ENCODE measurements at regions not wholly inside any gene's neighbourhood (a gene's known extent, or its start where the extent isn't known, plus 50 kb on each side); places are given as distances from the start of the nearest gene placed in this dataset.
"Not testable (repeated sequence)": the region's sequence is repeated elsewhere in the genome, so short reads cannot be mapped to it uniquely, and the experiment has no call there.

DNA sequence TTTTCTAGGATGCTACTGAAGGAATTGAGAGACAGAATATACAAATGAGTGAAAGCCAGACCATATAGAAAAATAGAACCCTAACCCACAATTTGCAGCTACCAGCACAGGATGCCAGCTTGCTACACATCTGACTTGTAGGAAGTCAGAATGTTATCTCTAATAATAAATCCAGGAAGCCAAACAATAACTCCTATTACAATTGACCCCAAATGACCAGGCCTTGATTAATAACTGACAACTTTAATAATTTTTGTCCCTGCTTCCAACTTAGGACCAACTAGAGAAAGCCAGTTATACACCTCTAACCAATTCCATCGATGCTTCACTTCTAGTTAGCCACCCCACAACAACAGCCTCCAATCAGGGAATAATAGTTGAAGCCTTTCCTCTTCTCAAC, 193.4 kb downstream of the CASP12 start:
- peak; percentile 3 for DNase-seq (ENCODE audit: low read depth, low spot score)

DNA sequence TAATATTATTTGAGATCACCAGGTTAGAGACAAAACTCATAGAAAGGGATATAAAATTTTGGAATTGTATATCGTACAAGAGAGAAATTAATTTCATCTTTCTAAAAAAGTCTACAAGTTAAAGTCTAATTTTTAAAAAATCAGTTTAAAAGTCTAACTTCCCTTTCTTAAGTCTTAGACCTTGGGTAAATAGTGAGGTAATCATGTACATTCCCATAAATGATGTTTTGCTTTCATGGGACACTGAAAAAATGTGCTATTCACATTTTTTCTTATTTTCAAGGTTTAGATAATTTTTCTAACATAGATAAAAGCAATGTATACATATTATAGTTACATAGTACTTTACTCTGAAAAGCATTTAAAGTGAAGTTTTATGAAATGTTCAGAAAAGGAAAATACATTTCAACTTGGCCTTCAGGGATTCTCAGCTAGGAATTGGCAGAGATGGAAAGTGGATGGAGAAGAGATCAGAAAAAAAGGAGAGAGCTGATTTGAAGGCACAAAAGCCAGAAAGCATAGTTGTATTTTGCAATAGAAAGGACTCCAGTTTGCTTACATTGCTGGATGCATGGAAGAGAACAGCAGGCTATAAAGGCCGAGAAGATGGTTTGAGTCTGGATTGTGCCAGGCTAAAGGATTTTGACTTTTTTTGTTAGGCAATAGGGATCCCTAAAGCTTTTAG, 194.0 kb downstream of the CASP12 start:
- DNase-seq (ENCODE audit: low read depth, low spot score), result no peak

DNA sequence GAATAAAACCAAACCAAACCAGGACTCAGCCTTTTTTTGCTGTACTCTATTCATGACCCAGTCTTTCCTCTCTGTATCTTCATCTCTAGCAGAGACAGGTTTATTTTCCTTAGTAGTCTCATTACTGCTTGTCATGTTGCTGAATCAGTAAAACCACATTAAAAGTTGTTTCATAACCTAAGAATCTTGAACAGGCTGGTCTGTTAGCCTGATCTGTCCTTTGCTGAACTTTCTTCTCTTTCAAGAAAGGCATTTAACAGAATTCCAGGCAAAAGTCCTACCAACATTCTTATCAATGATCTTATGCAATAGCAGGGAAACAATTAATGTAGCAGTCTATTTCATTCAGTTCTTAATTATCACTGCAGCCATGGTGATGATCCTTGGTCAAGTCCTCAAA, 197.7 kb downstream of the CASP12 start:
- no peak for DNase-seq (ENCODE audit: low read depth, low spot score)

DNA sequence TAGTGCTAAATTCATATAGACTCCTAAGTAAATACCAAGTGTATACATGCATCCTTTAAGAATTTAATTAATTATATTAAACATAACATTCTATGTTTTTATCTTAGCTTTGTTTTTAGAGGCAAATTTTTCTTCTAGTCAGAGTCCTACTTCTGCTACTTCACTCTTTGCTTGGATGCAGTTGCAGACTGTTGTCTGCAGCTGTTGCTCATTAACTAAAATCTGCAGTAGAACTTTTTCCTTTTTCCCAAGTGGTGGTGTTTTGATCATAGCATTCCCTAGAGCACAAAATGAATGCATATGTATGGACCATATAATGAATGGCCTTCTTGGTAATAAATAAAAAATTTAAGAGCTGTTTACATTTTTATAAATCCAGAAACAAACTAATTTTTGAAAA, 198.3 kb downstream of the CASP12 start:
- no peak for DNase-seq (ENCODE audit: low read depth, low spot score)

DNA sequence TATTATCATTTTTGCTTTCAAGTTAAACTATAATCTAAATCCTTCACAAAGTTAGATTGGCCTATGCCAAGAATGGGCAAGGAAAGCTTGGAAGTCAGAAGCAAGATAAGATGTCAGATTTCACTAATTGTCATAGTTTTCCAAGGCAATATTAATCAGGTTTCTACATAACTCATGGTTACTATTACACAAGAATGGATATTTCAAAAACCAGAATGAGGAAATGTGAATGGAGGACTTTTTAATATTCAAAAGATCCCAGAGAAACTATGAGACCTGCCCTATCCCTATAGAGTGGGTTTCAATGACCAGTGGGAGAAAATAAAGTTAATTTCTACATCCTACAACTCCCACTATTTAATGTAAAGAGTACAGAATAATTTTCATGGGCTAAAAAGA, 203.2 kb downstream of the CASP12 start:
- no peak for DNase-seq (ENCODE audit: low read depth, low spot score)

DNA sequence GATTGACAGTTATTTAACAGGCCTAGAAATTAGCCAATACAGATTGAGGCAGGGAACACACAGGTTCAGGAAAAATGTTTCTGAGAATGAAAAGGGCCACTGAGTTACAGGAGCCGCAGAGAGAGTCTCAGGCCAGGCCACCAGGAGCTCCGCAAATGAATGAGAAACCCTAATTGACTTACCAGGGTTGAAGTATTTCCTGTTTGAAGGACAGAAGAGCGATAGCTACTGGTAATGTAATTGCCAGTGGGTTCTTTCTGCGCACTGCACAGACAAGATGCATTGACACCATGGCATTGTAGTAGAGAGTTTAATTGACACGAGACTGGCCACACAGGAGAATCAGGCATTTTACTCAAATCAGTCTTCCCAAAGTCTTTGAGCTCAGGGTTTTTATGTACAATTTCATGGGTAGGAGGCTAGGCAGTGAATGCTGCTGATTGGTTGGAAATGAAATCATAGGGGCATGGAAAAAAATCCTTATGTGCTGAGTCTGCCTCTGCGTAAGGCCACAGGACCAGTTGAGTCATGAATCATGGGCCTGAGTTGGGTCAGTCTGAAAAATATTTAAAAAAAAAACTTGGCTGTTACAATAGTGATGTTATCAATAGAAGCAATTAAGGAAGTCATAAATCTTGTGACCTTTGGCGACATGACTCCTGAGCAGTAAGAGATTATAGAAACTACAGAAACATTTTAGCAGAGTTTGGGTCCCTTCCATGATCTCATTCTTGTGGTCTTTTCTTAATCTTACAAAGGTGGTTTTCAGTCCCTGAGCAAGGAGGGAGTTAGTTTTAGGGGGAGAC, 203.8 kb downstream of the CASP12 start:
- DNase-seq (ENCODE audit: low read depth, low spot score), result no peak

DNA sequence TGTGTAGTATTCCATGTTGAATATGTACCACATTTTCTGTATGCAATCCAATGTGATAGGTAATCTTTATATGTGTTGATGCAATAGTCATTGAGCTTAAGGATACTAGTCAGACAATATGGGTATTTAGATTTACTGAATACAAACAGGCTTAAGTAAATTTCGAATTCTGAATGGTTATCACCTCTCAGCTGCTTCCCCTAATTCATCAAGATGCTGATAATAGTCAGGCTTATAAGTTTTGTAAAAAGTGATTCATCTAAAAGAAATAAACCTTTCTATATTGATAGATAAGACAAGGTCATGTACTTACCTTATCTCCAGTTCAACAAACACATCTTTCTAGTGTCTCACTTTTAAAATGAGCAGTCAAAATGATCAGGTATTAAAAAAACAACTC, 205.5 kb downstream of the CASP12 start:
- no peak for DNase-seq (ENCODE audit: low read depth, low spot score)

DNA sequence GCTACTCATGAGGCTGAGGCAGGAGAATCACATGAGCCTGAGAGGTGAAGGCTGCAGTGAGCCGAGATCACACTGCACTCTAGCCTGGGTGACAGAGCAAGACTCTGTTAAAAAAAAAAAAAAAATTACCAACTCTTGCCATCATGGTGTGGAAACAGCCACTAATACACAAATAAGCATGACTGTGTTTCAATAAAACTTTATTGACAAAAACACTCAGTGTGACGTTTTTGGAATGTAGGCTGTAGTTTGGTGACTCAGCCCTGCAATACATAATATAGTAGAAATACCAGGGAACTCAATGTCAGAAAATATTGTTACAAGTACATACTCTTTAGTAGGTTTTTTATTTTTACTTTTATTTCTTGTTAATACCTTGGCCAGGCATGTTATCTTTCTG, 207.1 kb downstream of the CASP12 start:
- DNase-seq (ENCODE audit: low read depth, low spot score), result no peak

DNA sequence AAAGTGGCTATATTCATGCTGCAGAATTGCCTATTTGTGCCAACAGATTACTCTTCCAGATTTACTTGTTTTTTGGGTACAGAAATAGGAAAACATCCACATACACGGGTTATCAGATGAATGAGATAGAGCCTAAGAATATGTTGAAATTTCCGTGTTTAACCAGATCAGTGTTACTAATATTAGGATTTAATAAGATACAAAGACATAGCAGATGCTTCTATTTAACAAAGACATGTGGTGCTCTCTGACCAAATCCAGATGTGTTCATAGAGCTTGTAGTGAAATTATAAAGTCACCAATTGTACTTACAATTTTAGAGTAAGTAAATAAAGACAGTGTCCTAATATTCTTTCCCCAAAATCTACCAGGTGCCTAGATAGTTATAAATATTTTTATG, 208.0 kb downstream of the CASP12 start:
- DNase-seq (ENCODE audit: low read depth, low spot score), result no peak

DNA sequence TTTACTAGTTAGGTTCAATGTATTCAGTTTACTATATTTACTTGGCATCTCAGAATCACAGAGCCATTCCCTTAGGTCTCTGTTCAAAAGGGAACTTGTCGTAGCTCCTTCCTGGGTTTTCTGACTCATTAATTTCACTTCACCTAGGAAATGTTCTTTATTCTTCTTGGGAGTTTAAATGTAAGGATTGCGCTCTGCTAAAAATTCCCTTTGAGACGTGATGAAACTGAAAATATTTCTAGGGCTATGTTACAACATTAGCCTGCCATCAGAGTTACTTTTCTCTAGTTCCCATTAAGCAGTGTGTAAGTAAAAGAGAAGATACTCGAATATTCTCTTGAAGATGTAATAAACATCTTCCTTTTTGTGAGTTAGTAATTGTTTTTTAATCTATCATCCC, 209.5 kb downstream of the CASP12 start:
- no peak for DNase-seq (ENCODE audit: low read depth, low spot score)

DNA sequence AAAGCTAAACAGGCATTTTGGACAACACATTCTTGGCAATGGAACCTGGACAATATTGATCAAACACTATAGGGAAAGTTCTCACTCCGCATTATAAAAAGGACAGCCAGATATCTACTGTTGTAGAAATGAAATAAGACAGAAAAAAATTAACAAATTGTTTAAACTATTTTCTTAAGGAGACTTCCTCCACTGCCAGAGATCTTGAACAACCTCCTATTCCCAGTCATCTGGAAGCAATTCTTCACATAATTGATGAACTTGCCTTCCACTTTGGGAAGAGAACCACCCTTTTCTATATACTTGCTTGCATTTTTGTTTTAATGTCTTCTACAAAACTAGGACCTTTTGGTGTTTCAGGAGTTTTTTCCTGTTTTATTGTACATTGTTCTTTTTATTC, 216.1 kb downstream of the CASP12 start:
- no peak for DNase-seq (ENCODE audit: low read depth, low spot score)

DNA sequence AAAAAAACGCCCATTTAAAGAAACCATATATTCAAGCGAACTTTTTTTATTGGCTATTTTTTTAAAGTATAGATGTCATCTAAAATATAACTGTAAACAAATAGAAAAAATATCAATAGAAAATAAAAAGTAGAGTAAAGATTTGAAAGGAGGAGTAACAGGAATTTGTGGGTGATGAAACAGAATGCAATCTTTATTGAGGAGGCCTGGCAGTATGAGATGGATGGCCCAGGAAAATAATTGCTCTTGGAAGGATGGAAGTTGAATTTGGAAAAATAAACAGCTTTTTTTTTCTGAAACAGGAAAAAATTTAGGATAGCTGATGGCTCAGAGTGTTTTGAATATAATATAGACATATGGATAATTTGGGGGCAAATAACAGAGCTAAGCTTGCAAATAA, 219.0 kb downstream of the CASP12 start:
- no peak for DNase-seq (ENCODE audit: low read depth, low spot score)

DNA sequence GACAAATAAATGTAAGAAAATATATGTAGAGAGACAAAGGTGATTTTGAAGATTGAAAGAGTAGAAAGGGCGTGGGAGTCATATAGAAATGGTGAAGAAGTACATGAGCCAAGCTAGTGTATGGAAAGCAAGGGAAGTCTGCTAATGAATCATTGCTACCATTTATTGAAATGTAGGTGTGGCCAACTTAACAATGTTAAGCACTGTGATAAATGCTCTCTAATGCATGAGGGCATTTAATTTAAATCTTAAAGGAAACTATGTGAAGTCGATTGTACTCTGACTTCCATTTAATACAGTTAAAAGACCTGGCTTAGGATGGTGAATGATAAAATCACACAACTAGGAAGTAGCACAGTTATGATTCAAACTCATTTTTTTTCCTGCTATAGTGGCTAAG, 219.9 kb downstream of the CASP12 start:
- no peak for DNase-seq (ENCODE audit: low read depth, low spot score)

DNA sequence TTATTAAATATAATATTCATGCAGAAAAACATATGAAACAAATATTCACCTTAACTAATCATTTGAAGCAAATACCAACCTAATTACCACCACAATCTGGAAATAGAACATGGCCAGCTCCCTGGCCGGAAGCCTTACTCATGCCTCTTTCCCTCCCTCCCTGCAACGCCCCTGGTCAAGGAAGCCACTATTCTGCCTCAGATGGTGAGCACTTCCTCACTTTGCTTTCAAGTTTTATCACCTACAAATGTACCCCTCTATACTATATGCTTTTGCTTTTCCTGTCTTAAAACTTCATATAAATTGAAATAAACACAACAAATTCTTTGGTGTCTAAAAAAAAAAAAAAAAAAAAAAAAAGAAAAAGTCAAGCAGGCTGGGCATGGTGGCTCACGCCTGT, 221.2 kb downstream of the CASP12 start:
- DNase-seq (ENCODE audit: low read depth, low spot score), result not testable (repeated sequence)

DNA sequence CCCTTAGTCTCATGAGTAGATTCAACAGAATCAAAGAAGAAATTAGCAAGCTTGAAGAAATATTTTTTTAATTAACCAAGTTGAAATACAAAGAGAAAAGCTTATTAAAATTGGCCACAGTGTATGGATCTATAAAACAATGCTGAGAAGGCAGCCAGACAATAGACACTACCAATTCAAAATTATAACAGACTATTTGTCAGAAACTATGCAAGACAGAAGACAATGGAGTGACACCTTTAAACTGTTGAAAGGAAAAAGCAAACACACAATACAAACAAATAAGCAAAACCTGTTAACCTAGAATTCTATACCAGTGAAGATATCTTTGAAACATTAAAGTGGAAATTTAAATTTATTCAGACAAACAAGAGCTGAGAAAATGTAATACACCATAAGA, 225.4 kb downstream of the CASP12 start:
- DNase-seq (ENCODE audit: low read depth, low spot score), result no peak

DNA sequence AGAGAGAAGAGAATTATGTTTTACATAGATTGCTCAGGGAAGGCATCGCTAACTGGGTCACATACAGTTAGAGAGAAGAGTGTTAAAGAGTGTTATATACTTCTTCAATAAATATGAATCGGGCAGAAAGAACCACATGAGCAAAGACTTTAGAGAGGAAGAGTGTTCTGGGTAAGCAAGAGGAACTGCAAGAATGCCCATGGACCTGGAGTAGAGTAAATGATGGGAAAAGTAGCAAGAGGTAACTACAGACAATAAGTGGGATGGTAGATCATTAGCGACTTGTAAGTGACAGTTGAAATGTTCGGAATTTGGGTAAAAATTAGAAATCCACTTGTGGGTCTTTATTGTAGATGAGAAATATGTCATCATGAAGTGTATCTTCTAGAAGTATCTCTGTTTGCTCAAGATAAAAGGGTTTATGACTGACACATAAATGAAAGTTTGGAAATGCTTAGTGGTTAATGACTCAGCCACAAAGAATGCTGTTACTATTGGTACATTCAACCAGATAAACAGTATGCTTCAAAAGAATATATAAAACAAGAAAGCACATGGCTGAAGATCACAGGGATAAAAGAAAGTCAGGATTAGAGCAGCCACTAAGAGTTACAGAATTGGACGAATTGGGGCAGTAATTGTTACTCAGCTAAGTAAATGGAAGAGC, 229.3 kb downstream of the CASP12 start:
- DNase-seq (ENCODE audit: low read depth, low spot score), result peak; percentile 35

DNA sequence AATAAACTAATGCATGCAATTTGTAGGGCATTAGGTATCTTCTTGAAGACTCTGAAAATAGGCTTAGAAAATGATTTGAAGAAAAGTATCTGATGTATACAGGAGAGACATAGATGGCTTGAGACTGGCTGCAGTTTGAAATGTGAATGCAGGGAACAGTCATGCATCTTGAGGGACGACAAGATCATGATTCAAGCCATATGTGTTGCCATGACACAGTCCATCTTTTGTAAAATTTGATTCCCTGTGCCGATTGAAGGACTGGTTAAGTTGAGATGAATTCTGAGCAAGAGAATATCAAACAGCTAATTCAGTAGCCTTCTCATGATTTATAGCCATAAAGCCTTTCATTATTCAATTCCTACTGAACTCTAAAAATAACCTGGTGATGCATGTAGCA, 231.6 kb downstream of the CASP12 start:
- no peak for DNase-seq (ENCODE audit: low read depth, low spot score)

DNA sequence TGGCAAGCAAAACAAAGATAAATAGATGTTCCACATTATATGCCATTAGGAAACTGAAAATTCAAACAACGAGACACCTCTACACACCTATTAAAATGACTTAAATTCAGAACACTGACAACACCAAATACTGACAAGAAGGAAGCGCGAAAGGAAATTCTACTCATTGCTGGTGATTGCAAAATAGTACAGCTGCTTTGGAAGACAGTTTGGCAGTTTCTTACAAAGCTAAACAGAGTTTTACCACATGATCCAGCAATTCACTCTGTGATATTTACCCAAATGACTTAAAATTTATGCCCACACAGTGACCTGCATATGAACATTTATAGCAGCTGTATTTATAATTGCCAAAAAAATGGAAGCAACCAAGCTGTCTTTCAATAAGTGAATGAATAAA, 232.6 kb downstream of the CASP12 start:
- no peak for DNase-seq (ENCODE audit: low read depth, low spot score)

DNA sequence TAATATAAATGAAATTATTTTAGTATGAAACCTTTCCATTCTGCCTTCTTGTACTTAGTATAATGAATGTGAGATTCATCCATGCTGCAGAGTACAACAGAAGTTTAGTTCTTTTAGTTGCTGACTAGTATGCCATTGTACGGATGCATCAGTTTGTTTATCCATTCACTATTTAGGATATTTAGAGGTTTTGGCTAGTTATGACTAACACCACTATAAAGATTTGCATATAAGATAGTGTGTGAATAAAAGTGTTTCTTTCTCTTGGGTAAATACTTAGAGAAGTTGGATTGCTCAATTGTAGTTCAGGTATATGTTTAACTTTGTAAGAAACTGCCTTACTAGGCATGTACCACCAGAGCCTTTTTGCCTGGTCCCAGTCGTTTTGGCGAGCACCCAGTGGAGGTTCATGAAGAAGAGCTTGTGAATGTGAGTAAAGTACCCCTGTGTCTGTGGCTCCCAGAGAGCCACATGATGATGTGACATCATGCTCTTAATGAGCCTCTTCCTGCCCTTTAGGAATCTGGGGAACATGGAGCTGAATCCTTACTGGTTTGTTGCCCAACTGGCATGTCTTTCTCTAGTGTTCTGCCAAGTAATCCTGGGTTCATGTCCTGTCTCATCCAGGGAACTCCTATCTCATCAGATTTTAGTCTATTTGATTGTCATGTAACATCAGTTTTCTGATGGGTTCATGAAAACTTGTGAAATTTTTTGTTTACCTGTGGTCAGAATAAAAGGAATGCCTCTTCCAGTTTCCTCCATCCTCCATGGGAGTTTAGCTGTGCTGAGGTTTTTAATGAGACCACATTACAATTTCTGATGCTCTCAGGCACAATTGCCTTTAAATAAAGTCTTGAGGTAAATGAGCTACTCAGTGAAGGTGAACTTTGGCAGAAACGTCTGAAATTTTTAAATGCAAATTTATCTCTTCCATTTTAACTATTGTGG, 234.8 kb downstream of the CASP12 start:
- no peak for DNase-seq (ENCODE audit: low read depth, low spot score)

DNA sequence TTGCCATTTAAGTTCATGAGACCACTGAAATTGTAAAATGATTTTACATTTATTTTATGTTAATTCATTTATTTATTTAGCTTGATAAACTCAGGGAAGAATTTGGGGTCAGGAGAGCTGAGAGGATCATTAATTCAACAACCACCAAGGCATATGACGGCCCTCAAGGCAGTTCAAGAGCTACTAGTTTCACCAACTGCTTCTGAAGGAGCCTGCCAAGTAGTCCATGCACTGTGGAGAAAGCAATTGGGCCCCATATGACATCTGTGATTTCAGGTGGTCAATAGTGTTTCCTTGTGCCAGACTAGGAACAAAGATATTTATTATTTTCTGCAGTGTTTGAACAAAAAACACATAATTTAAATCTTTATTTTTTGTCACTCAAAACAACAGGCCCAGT, 236.4 kb downstream of the CASP12 start:
- DNase-seq (ENCODE audit: low read depth, low spot score), result no peak

DNA sequence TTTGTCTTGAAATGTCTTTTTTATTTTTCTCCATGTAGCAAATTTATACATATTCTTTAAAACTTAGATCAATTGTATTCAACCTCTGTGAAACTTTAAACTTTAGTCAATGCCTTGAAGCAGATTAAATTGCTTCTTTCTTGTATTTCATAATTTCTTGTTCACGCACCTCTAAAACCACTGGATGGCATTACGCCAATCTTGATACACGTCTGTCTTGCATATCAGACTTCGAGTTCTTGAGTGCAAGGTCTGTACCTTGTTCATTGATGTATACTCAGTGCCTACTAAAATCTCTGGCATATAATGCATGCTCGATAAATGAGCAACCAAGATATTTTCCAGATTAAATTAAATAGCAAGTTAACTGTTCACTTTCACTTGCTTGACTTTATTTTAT, 236.8 kb downstream of the CASP12 start:
- no peak for DNase-seq (ENCODE audit: low read depth, low spot score)

DNA sequence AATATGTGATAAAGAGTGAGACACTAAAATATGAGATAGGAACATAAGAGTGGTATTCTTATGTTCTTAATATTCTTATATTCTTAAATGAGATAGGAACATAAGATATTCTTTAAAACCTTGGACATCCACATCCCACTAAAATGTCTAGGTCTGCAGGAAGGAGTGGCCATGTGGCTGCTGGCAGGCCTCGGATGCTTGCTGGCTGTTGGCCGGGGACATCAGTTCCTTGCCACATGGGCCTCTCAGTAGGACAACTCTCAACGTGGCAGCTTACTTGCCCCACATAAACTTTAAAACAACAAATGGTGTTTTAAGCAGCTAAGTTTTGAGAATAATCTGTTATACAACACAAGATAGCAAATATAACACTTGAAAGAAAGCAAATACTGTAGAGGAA, 240.1 kb downstream of the CASP12 start:
- no peak for DNase-seq (ENCODE audit: low read depth, low spot score)

All from pulmonary artery endothelial cell (primary cell).